Gastrocnemius medialis (tissue), 4 donors: ENCODE measurements at regions not wholly inside any gene's neighbourhood (a gene's known extent, or its start where the extent isn't known, plus 50 kb on each side); places are given as distances from the start of the nearest gene placed in this dataset.

Experiments used
- ATAC-seq, 2 donors: fragments of 150-250 bp; one replicate each; pipeline ENCODE4 v1.9.1; 2016
- DNase-seq, 2 donors: peaks; one replicate each; pipeline ENCODE4 v3.0.0-alpha.2; 2019
- H3K27ac ChIP-seq, 4 donors: fragments of 200-600 bp; sonication (generic); 1 replicate in 1 of 4; 2 replicates in 3 of 4; pipeline ENCODE4 v1.5.1; 2016 to 2018; ENCODE audit warnings: mild to moderate bottlenecking in 2 of 4, moderate library complexity in 1 of 4
- H3K27me3 ChIP-seq, 3 donors: fragments of 200-600 bp; sonication (generic) in 2 of 3; 1 replicate in 1 of 3; 2 replicates in 2 of 3; pipeline versions ENCODE4 v1.5.1 to v1.6.0; 2016 to 2019; ENCODE audit warnings: mild to moderate bottlenecking in 1 of 3, moderate library complexity in 1 of 3
- H3K36me3 ChIP-seq, 2 donors: fragments of 200-600 bp; sonication (generic) in 1 of 2; one replicate each; pipeline ENCODE4 v1.5.1; 2017 to 2018
- H3K4me1 ChIP-seq, 2 donors: fragments of 200-600 bp; sonication (generic) in 1 of 2; one replicate each; pipeline ENCODE4 v1.5.1; 2016 to 2017; ENCODE audit warnings: mild to moderate bottlenecking in 2 of 2
- H3K4me3 ChIP-seq, 4 donors: fragments of 200-600 bp; sonication (generic) in 3 of 4; 1 replicate in 1 of 4; 2 replicates in 3 of 4; pipeline ENCODE4 v1.5.1; 2016 to 2019; ENCODE audit warnings: mild to moderate bottlenecking in 2 of 4
- H3K9me3 ChIP-seq, 3 donors: fragments of 200-600 bp; sonication (generic) in 2 of 3; 1 replicate in 1 of 3; 2 replicates in 2 of 3; pipeline ENCODE4 v1.5.1; 2016 to 2019
- CTCF ChIP-seq, 5 experiments: fragments of 450-650 bp in 3 of 5; fragments of 200-600 bp in 2 of 5; sonication (generic) in 2 of 5; IDR thresholded peaks in 4 of 5; conservative IDR thresholded peaks in 1 of 5; 1 replicate in 4 of 5; 2 replicates in 1 of 5; pipeline ENCODE4 v1.5.1; 2016 to 2019; ENCODE audit warnings: antibody characterized with exemption in 5 of 5, mild to moderate bottlenecking in 3 of 5, moderate library complexity in 3 of 5
- POLR2A ChIP-seq, 2 donors: fragments of 450-650 bp; IDR thresholded peaks; one replicate each; pipeline ENCODE4 v1.6.1; 2017; ENCODE audit warnings: antibody characterized with exemption in 2 of 2, mild to moderate bottlenecking in 2 of 2, moderate library complexity in 2 of 2
- in situ Hi-C, 4 donors: fragments of 200-750 bp; cut with MboI; loops; one replicate each; pipeline versions ENCODE4 v1.15.0 to v1.8.0; 2017; ENCODE audit warnings: low sequenced_read_pairs in 4 of 4
- intact Hi-C: fragments of 100-400 bp; cut with DNase I; formaldehyde crosslinking; loops from one replicate; pipeline ENCODE4 v1.15.1; 2023; ENCODE audit warnings: low total_unique reads

- Histone ChIP-seq H3K9me3 (no peaks in the 10 kb centered on the region), H3K36me3 (no peaks in the 10 kb centered on the region), H3K4me1 (peaks cover 3 to 5% of the 10 kb centered on the region in 2 donors), H3K4me3 (peak overlapping the region; percentile 42 to 56 (median 48)), H3K27ac (peak overlapping the region; percentile 64 to 76 (median 72)), H3K27me3 (peaks cover 84 to 99% (median 99%) of the 10 kb centered on the region in 3 donors)
- in situ Hi-C loops, result loop anchor here in 1 of 4 donors (25.0 kb wide), 1 partner anchor 1613 kb away; a partner anchor contains a TSS
- DNase-seq, result no peak
- ATAC-seq, result peak; percentile 77 to 80
- TF ChIP-seq CTCF (IDR thresholded peaks at IDR 0.05 in 4 of 5, conservative IDR thresholded peaks at IDR 0.05 in 1 of 5) (no peak), POLR2A (IDR thresholded peaks at IDR 0.05) (peak; percentile 35 to 55)
- intact Hi-C loops, result no loop called here
Observed at GRCh38 chr6:26199057-26199772, 112.0 kb downstream of the HFE start.

- in situ Hi-C loops, result loop anchor here in 1 of 4 donors (25.0 kb wide), 1 partner anchor 1612 kb away; a partner anchor contains a TSS
Observed at GRCh38 chr6:26199773-26200764, 112.8 kb downstream of the HFE start.

GRCh38 chr6:26200918-26201721 lies 113.9 kb downstream of the HFE start:
- peaks cover 3 to 5% of the 10 kb centered on the region in 2 donors for H3K4me1 ChIP-seq
- DNase-seq (no peak), ATAC-seq (no peak)
- H3K4me3 ChIP-seq, result no peak overlapping the region
- intact Hi-C loops (no loop called here), in situ Hi-C loops (no loop called here)
- TF ChIP-seq POLR2A (IDR thresholded peaks at IDR 0.05) (no peak), CTCF (IDR thresholded peaks at IDR 0.05 in 4 of 5, conservative IDR thresholded peaks at IDR 0.05 in 1 of 5) (no peak)
- no peaks in the 10 kb centered on the region for H3K36me3 ChIP-seq
- H3K27ac ChIP-seq, result no peak overlapping the region
- H3K9me3 ChIP-seq, result no peaks in the 10 kb centered on the region
- peaks cover 84 to 99% (median 98%) of the 10 kb centered on the region in 3 donors for H3K27me3 ChIP-seq

More at GRCh38 chr6:26199773-26200764, 112.8 kb downstream of the HFE start:
- Histone ChIP-seq H3K36me3 (no peaks in the 10 kb centered on the region), H3K4me3 (peak overlapping the region in 2 of 4 donors; percentile 52 to 56), H3K27ac (peak overlapping the region; percentile 17 to 76 (median 52)), H3K27me3 (peaks cover 84 to 99% (median 99%) of the 10 kb centered on the region in 3 donors), H3K9me3 (no peaks in the 10 kb centered on the region), H3K4me1 (peaks cover 3 to 5% of the 10 kb centered on the region in 2 donors)
- ATAC-seq, result no peak
- intact Hi-C loops, result no loop called here
- TF ChIP-seq POLR2A (IDR thresholded peaks at IDR 0.05) (no peak), CTCF (IDR thresholded peaks at IDR 0.05 in 4 of 5, conservative IDR thresholded peaks at IDR 0.05 in 1 of 5) (no peak)
- no peak for DNase-seq

DNA sequence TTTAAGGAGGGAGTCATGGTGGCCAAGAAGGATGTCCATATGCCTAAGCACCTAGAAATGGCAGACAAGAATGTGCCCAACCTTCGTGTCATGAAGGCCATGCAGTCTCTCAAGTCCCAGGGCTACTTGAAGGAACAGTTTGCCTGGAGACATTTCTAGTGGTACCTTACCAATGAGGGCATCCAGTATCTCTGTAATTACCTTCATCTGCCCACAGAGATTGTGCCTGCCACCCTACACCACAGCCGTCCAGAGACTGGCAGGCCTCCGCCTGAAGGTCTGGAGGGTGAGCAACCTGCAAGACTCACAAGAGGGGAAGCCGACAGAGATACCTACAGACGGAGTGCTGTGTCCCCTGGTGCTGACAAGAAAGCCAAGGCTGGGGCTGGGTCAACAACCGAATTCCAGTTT lies 115.0 kb downstream of the HFE start:
- intact Hi-C loops (no loop called here), in situ Hi-C loops (no loop called here)
- ATAC-seq (no peak), DNase-seq (no peak)
- Histone ChIP-seq H3K4me1 (peaks cover 0 to 2% of the 10 kb centered on the region in 2 donors), H3K27me3 (peaks cover 78 to 99% (median 97%) of the 10 kb centered on the region in 3 donors), H3K4me3 (no peak overlapping the region), H3K36me3 (no peaks in the 10 kb centered on the region), H3K9me3 (no peaks in the 10 kb centered on the region), H3K27ac (no peak overlapping the region)
- TF ChIP-seq POLR2A (IDR thresholded peaks at IDR 0.05) (no peak), CTCF (IDR thresholded peaks at IDR 0.05 in 4 of 5, conservative IDR thresholded peaks at IDR 0.05 in 1 of 5) (no peak)
